ENCODE measurements at regions not wholly inside any gene's neighbourhood (a gene's known extent, or its start where the extent isn't known, plus 50 kb on each side); places are given as distances from the start of the nearest gene placed in this dataset.

DNA sequence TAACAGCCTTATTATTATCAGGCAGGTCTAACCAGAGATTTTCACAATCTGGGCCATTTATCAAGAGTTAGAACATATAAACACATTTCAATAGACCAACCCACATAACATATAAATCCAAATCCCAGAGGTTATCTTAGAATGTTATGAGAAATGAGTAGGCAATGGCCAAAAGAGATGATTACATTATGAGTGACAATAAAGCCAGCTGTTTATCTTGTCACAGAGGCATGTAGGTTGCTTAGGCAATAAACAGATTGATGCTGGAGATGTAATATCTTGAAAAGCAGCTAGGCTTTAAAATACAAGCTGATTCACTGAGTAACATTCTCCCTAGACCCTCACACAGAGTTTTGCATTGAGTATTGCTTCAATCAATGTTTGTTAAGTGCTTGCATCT is 148.5 kb upstream of the SESN3 start:
- no peaks in the 10 kb centered on the region for H3K27me3 ChIP-seq
- no peaks in the 10 kb centered on the region for H3K36me3 ChIP-seq
- TF ChIP-seq, protein P1, sequence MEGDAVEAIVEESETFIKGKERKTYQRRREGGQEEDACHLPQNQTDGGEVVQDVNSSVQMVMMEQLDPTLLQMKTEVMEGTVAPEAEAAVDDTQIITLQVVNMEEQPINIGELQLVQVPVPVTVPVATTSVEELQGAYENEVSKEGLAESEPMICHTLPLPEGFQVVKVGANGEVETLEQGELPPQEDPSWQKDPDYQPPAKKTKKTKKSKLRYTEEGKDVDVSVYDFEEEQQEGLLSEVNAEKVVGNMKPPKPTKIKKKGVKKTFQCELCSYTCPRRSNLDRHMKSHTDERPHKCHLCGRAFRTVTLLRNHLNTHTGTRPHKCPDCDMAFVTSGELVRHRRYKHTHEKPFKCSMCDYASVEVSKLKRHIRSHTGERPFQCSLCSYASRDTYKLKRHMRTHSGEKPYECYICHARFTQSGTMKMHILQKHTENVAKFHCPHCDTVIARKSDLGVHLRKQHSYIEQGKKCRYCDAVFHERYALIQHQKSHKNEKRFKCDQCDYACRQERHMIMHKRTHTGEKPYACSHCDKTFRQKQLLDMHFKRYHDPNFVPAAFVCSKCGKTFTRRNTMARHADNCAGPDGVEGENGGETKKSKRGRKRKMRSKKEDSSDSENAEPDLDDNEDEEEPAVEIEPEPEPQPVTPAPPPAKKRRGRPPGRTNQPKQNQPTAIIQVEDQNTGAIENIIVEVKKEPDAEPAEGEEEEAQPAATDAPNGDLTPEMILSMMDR (IDR thresholded peaks at IDR 0.05), result no peak
- no peak for DNase-seq (ENCODE audit: low spot score)
- no peak overlapping the region for H3K4me3 ChIP-seq
- no peaks in the 10 kb centered on the region for H3K9me3 ChIP-seq
- no peaks in the 10 kb centered on the region for H3K4me1 ChIP-seq
- no peak overlapping the region for H3K27ac ChIP-seq

DNA sequence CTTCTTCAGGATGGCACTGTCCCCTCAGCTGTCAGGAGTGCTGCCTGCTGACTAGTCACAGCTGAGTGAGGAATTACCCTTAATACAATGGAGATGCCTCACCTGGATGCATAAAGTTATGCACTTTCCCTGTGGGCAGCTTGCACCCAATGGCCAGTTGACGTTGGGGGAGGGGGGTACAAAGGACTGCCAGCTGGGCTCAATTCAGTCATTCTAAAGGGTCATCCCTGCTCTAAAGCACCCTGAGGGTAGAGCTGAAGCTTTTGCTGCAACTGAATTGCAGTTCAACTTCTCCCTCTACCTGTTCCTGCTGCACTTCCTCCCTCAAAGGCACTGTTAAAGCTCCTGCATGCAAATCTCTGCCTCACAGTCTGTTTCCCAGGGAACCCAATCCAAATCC is 147.8 kb upstream of the SESN3 start:
- Histone ChIP-seq H3K4me1 (no peaks in the 10 kb centered on the region), H3K27me3 (no peaks in the 10 kb centered on the region), H3K4me3 (no peak overlapping the region), H3K36me3 (no peaks in the 10 kb centered on the region), H3K27ac (no peak overlapping the region), H3K9me3 (no peaks in the 10 kb centered on the region)
- TF ChIP-seq, protein P1 (IDR thresholded peaks at IDR 0.05), result no peak
- DNase-seq (ENCODE audit: low spot score), result no peak

DNA sequence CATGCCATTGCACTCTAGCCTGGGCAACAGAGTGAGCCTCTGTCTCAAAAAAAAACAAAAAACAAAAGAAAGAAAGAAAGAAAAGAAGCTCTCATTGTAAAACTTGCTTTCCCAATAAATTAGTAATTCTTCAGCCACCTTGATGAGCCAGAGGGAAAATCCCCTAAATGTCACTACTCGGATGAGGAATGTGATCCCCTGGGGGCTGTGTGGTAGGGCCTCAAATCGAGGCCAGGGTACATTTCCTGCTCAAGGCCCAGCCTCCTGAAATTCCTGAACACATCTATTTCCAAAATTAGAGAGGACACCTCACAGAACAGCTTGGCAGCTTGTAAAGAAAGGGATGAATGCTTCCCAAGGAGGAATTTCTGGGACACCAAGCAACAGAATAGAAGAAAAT is 147.1 kb upstream of the SESN3 start:
- H3K4me3 ChIP-seq, result no peak overlapping the region
- no peaks in the 10 kb centered on the region for H3K36me3 ChIP-seq
- H3K27me3 ChIP-seq, result no peaks in the 10 kb centered on the region
- no peak overlapping the region for H3K27ac ChIP-seq
- DNase-seq (ENCODE audit: low spot score), result no peak
- H3K9me3 ChIP-seq, result no peaks in the 10 kb centered on the region
- no peaks in the 10 kb centered on the region for H3K4me1 ChIP-seq
- TF ChIP-seq, protein P1 (IDR thresholded peaks at IDR 0.05), result no peak

DNA sequence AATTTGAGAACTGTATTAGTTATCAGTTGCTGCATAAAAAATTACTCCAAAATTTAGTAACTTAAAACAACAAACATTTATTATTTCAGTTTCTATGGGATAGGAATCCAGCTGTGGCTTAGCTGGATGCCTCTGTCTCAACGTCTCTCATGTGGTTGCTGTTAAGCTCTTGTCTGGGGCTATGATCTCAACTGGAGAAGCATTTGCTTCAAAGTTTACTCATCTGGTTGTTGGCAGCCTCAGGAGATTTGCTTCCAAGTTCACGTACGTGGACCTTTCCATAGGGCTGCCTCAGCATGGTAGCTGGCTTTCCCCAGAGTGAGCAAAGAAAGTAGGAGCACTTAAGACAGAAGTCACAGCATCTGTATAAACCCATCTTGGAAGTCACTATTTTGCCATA is 144.9 kb upstream of the SESN3 start:
- H3K4me1 ChIP-seq, result no peaks in the 10 kb centered on the region
- TF ChIP-seq, protein P1 (IDR thresholded peaks at IDR 0.05), result no peak
- no peaks in the 10 kb centered on the region for H3K9me3 ChIP-seq

DNA sequence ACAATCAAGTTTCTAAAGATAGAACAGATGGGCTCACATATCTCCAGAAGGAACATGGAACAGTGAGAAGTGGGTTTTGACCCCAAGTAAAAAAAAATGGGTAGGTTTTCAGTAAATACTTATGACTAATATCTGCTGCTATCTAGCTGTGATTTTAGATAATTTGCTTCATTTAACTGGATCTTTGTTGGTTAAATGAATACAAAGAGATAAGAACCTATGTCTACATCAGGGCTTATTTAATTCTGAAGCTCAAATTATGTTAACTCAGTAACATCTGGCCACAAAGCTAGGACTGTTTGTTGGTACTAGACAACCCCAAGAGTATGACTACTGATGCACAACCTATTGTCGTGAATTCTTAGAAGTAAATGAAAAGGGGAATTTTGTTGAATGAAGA is 144.4 kb upstream of the SESN3 start:
- Histone ChIP-seq H3K9me3 (no peaks in the 10 kb centered on the region), H3K27ac (no peak overlapping the region), H3K4me1 (no peaks in the 10 kb centered on the region), H3K36me3 (no peaks in the 10 kb centered on the region), H3K27me3 (no peaks in the 10 kb centered on the region), H3K4me3 (no peak overlapping the region)
- TF ChIP-seq, protein P1 (IDR thresholded peaks at IDR 0.05), result no peak
- DNase-seq (ENCODE audit: low spot score), result no peak

More for the DNA sequence above, 144.9 kb upstream of the SESN3 start:
- Histone ChIP-seq H3K27ac (no peak overlapping the region), H3K36me3 (no peaks in the 10 kb centered on the region), H3K4me3 (no peak overlapping the region), H3K27me3 (no peaks in the 10 kb centered on the region)
- DNase-seq (ENCODE audit: low spot score), result no peak

DNA sequence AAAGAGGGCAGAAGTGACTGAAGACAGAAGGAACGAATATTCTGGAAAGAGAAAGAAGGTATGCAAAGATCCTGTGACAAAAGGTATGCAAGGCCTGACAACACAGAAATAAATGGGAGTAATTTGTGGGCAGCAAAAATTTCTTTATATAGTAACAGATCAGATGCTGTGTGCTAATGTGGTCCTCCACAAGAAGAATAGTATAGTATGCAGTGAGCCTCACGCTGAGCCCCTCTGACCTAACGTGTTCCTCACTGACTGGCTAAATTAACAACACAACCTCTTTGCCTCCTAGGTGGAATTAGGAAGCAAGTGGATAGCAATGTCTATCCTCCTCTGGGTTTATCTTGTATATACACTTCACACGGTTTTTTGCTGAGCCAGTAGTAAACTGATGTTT is 143.1 kb upstream of the SESN3 start:
- H3K4me3 ChIP-seq, result no peak overlapping the region
- no peaks in the 10 kb centered on the region for H3K27me3 ChIP-seq
- no peak for DNase-seq (ENCODE audit: low spot score)
- no peaks in the 10 kb centered on the region for H3K9me3 ChIP-seq
- H3K4me1 ChIP-seq, result no peaks in the 10 kb centered on the region
- no peak overlapping the region for H3K27ac ChIP-seq
- TF ChIP-seq, protein P1 (IDR thresholded peaks at IDR 0.05), result no peak
- no peaks in the 10 kb centered on the region for H3K36me3 ChIP-seq
